ENCODE measurements at regions not wholly inside any gene's neighbourhood (a gene's known extent, or its start where the extent isn't known, plus 50 kb on each side); places are given as distances from the start of the nearest gene placed in this dataset.

GRCh38 chr9:10946676-10947410 is 334.0 kb upstream of the PTPRD start:
- no peak for TF ChIP-seq POLR2AphosphoS5 (IDR thresholded peaks at IDR 0.05; ENCODE audit: low read depth, low read length)
- no peak for TF ChIP-seq FOXP2 (optimal IDR thresholded peaks at IDR 0.05; ENCODE audit: borderline replicate concordance, extremely low read depth, extremely low read length, insufficient read depth)
- no peak for TF ChIP-seq TAF1 (IDR thresholded peaks at IDR 0.05; ENCODE audit: borderline replicate concordance, insufficient read depth, low read length)
- no peak for TF ChIP-seq REST (IDR thresholded peaks at IDR 0.05; ENCODE audit: insufficient read depth in 1 of 2, low read depth in 2 of 2, low read length in 2 of 2)
- TF ChIP-seq SIN3A (IDR thresholded peaks at IDR 0.05; ENCODE audit: borderline replicate concordance, insufficient read depth, low read length), result no peak

- TF ChIP-seq REST (IDR thresholded peaks at IDR 0.05; ENCODE audit: insufficient read depth in 1 of 2, low read depth in 2 of 2, low read length in 2 of 2), result no peak
- TF ChIP-seq POLR2AphosphoS5 (IDR thresholded peaks at IDR 0.05; ENCODE audit: low read depth, low read length), result no peak
- TF ChIP-seq FOXP2 (optimal IDR thresholded peaks at IDR 0.05; ENCODE audit: borderline replicate concordance, extremely low read depth, extremely low read length, insufficient read depth), result no peak
- no peak for TF ChIP-seq SIN3A (IDR thresholded peaks at IDR 0.05; ENCODE audit: borderline replicate concordance, insufficient read depth, low read length)
Measured at GRCh38 chr9:10957878-10958277, 345.1 kb upstream of the PTPRD start.

GRCh38 chr9:10961883-10962282 is 349.1 kb upstream of the PTPRD start:
- TF ChIP-seq REST (IDR thresholded peaks at IDR 0.05; ENCODE audit: insufficient read depth in 1 of 2, low read depth in 2 of 2, low read length in 2 of 2) (no peak), TAF1 (IDR thresholded peaks at IDR 0.05; ENCODE audit: borderline replicate concordance, insufficient read depth, low read length) (no peak), SIN3A (IDR thresholded peaks at IDR 0.05; ENCODE audit: borderline replicate concordance, insufficient read depth, low read length) (no peak), POLR2AphosphoS5 (IDR thresholded peaks at IDR 0.05; ENCODE audit: low read depth, low read length) (no peak), FOXP2 (optimal IDR thresholded peaks at IDR 0.05; ENCODE audit: borderline replicate concordance, extremely low read depth, extremely low read length, insufficient read depth) (no peak)

- no peak for TF ChIP-seq POLR2AphosphoS5 (IDR thresholded peaks at IDR 0.05; ENCODE audit: low read depth, low read length)
- no peak for TF ChIP-seq SIN3A (IDR thresholded peaks at IDR 0.05; ENCODE audit: borderline replicate concordance, insufficient read depth, low read length)
- no peak for TF ChIP-seq FOXP2 (optimal IDR thresholded peaks at IDR 0.05; ENCODE audit: borderline replicate concordance, extremely low read depth, extremely low read length, insufficient read depth)
- no peak for TF ChIP-seq TAF1 (IDR thresholded peaks at IDR 0.05; ENCODE audit: borderline replicate concordance, insufficient read depth, low read length)
- TF ChIP-seq REST (IDR thresholded peaks at IDR 0.05; ENCODE audit: insufficient read depth in 1 of 2, low read depth in 2 of 2, low read length in 2 of 2), result no peak
Measured at GRCh38 chr9:10983251-10983650, 370.4 kb upstream of the PTPRD start.

All from PFSK-1 (cell line).